ENCODE measurements at regions not wholly inside any gene's neighbourhood (a gene's known extent, or its start where the extent isn't known, plus 50 kb on each side); places are given as distances from the start of the nearest gene placed in this dataset.

GRCh38 chr3:124497487-124497886, 232.8 kb upstream of the UMPS start:
- TF ChIP-seq CTCF (conservative IDR thresholded peaks at IDR 0.05 in 1 of 2, IDR thresholded peaks at IDR 0.05 in 1 of 2; ENCODE audit: low read depth in 1 of 2, low read length in 2 of 2) (no peak), EZH2 (IDR thresholded peaks at IDR 0.05; ENCODE audit: low read length, missing control alignments) (no peak)

Data from fibroblast of lung (primary cell).